ENCODE measurements at regions not wholly inside any gene's neighbourhood (a gene's known extent, or its start where the extent isn't known, plus 50 kb on each side); places are given as distances from the start of the nearest gene placed in this dataset.

DNA sequence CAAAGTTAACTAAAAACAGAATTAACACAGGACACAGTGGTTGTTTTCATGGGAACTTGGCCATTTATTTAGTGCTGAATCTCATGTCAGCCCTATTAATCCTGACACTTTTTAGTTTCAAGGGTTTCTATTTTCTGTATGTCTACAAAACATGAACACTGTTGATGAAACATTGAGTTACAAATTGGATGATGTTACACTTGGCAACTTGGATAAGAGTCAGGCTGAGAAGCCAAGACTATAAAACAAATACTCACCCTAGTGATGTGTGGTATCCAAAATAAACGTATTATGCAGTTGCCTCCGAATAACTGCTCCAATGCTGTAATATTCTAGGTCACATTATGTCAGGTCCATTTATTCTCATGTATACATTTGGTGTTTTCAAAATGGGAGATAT lies 349.6 kb downstream of the ZIC1 start:
- no peaks in the 10 kb centered on the region for H3K27me3 Mint-ChIP-seq (ENCODE audit: insufficient read depth, unreplicated experiment)
- H3K4me3 Mint-ChIP-seq (ENCODE audit: unreplicated experiment), result no peak overlapping the region
- H3K4me1 Mint-ChIP-seq (ENCODE audit: insufficient read depth, unreplicated experiment), result no peaks in the 10 kb centered on the region
- no peak for DNase-seq (ENCODE audit: unreplicated experiment)
- POLR2A ChIA-PET, result no interaction called here
- CTCF ChIA-PET, result interaction anchor here (1.2 kb wide), 1 partner anchor 13 kb away, joined by 3 read pairs; no protein-coding TSS in a partner anchor
- intact Hi-C loops (cut with micrococcal nuclease), result no loop called here
- H3K36me3 Mint-ChIP-seq (ENCODE audit: insufficient read depth, unreplicated experiment), result no peaks in the 10 kb centered on the region
- BruUV-seq (replicated peaks), result no TSS peak
- no peak overlapping the region for H3K27ac Mint-ChIP-seq (ENCODE audit: low read depth, unreplicated experiment)
- H3K9me3 Mint-ChIP-seq (ENCODE audit: unreplicated experiment), result no peaks in the 10 kb centered on the region
- TF ChIP-seq, protein P1, sequence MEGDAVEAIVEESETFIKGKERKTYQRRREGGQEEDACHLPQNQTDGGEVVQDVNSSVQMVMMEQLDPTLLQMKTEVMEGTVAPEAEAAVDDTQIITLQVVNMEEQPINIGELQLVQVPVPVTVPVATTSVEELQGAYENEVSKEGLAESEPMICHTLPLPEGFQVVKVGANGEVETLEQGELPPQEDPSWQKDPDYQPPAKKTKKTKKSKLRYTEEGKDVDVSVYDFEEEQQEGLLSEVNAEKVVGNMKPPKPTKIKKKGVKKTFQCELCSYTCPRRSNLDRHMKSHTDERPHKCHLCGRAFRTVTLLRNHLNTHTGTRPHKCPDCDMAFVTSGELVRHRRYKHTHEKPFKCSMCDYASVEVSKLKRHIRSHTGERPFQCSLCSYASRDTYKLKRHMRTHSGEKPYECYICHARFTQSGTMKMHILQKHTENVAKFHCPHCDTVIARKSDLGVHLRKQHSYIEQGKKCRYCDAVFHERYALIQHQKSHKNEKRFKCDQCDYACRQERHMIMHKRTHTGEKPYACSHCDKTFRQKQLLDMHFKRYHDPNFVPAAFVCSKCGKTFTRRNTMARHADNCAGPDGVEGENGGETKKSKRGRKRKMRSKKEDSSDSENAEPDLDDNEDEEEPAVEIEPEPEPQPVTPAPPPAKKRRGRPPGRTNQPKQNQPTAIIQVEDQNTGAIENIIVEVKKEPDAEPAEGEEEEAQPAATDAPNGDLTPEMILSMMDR (IDR thresholded peaks at IDR 0.05; ENCODE audit: unreplicated experiment), result no peak

DNA sequence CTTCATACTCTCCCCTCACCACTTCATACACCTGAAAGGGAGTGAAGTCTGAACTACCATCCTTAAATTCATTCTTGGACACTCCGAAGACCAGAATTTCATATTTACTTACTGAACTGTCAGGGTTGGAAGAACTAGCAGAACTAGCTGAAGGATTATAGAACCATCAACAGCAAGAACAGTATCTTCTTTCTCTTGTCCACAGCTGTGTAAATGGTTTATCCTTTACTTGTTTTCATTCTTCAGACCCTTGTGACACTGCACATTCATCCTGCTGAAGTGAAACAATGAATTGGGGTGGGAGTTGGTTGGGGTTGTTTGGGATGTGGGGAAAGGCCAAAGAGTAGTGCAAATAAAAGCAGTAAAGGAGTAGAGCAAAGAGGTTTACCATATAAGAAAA lies 350.9 kb downstream of the ZIC1 start:
- TF ChIP-seq, protein P1 (IDR thresholded peaks at IDR 0.05; ENCODE audit: unreplicated experiment), result no peak
- Mint-ChIP-seq H3K36me3 (ENCODE audit: insufficient read depth, unreplicated experiment) (no peaks in the 10 kb centered on the region), H3K9me3 (ENCODE audit: unreplicated experiment) (no peaks in the 10 kb centered on the region), H3K27ac (ENCODE audit: low read depth, unreplicated experiment) (no peak overlapping the region), H3K4me3 (ENCODE audit: unreplicated experiment) (no peak overlapping the region), H3K27me3 (ENCODE audit: insufficient read depth, unreplicated experiment) (no peaks in the 10 kb centered on the region), H3K4me1 (ENCODE audit: insufficient read depth, unreplicated experiment) (no peaks in the 10 kb centered on the region)
- ChIA-PET POLR2A (no interaction called here), CTCF (no interaction called here)
- BruUV-seq (replicated peaks), result no TSS peak
- intact Hi-C loops (cut with micrococcal nuclease), result no loop called here
- no peak for DNase-seq (ENCODE audit: unreplicated experiment)

DNA sequence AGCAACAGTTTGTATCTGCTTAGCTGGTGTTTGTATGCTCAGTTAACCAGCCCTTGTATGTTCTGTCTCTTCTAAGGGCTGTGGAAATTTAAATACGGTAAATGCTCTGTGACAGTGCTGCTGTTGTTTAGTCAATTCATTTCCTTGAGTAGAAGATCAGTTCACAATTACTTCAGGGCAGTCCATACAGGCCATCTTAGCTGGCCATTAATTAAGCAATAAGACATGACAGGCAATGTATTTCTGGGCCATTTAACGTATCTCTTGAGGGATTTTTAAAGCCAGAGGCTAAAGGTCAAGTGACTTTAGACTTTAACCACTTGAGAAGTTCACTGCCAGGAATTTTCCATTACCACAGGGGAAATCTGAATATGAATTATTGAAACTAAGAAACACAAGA lies 351.8 kb downstream of the ZIC1 start:
- ChIA-PET POLR2A (no interaction called here), CTCF (no interaction called here)
- Mint-ChIP-seq H3K36me3 (ENCODE audit: insufficient read depth, unreplicated experiment) (no peaks in the 10 kb centered on the region), H3K4me1 (ENCODE audit: insufficient read depth, unreplicated experiment) (no peaks in the 10 kb centered on the region), H3K9me3 (ENCODE audit: unreplicated experiment) (no peaks in the 10 kb centered on the region), H3K27me3 (ENCODE audit: insufficient read depth, unreplicated experiment) (no peaks in the 10 kb centered on the region), H3K27ac (ENCODE audit: low read depth, unreplicated experiment) (no peak overlapping the region), H3K4me3 (ENCODE audit: unreplicated experiment) (no peak overlapping the region)
- intact Hi-C loops (cut with micrococcal nuclease), result no loop called here
- TF ChIP-seq, protein P1 (IDR thresholded peaks at IDR 0.05; ENCODE audit: unreplicated experiment), result no peak
- no TSS peak for BruUV-seq (replicated peaks)
- no peak for DNase-seq (ENCODE audit: unreplicated experiment)

DNA sequence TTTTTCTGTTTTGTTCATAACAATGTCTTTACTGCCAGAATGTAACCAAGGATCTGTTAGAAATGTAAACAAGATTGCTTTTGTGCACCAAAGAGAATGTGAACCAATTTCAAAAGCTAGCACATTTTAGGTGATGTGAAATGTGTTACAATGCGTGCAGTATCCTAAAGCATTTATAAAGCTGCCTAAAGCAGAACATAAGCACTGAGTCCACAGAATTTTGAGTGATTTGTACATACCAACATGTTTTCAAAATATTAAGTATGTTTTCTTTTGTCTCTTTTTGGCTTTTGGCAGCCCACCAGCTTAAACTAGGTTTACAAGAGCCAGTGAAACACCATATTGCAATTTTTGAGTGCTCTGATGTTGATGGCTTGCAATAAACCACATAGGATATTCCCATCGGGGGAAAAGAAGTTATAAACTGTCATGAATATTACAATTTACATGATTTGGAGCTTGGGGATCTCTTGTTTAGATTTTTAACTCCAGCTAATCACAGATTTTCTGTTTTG lies 364.0 kb downstream of the ZIC1 start:
- POLR2A ChIA-PET, result no interaction called here
- no peak overlapping the region for H3K4me3 Mint-ChIP-seq (ENCODE audit: unreplicated experiment)
- H3K9me3 Mint-ChIP-seq (ENCODE audit: unreplicated experiment), result no peaks in the 10 kb centered on the region
- intact Hi-C loops (cut with micrococcal nuclease), result no loop called here
- CTCF ChIA-PET, result interaction anchor here (0.6 kb wide), 1 partner anchor 388 kb away, joined by 3 read pairs; no protein-coding TSS in a partner anchor
- H3K27me3 Mint-ChIP-seq (ENCODE audit: insufficient read depth, unreplicated experiment), result peaks cover 14% of the 10 kb centered on the region
- H3K4me1 Mint-ChIP-seq (ENCODE audit: insufficient read depth, unreplicated experiment), result no peaks in the 10 kb centered on the region
- H3K36me3 Mint-ChIP-seq (ENCODE audit: insufficient read depth, unreplicated experiment), result no peaks in the 10 kb centered on the region
- no TSS peak for BruUV-seq (replicated peaks)
- DNase-seq (ENCODE audit: unreplicated experiment), result no peak
- no peak overlapping the region for H3K27ac Mint-ChIP-seq (ENCODE audit: low read depth, unreplicated experiment)
- TF ChIP-seq, protein P1 (IDR thresholded peaks at IDR 0.05; ENCODE audit: unreplicated experiment), result no peak
